ENCODE measurements at regions not wholly inside any gene's neighbourhood (a gene's known extent, or its start where the extent isn't known, plus 50 kb on each side); places are given as distances from the start of the nearest gene placed in this dataset.

DNA sequence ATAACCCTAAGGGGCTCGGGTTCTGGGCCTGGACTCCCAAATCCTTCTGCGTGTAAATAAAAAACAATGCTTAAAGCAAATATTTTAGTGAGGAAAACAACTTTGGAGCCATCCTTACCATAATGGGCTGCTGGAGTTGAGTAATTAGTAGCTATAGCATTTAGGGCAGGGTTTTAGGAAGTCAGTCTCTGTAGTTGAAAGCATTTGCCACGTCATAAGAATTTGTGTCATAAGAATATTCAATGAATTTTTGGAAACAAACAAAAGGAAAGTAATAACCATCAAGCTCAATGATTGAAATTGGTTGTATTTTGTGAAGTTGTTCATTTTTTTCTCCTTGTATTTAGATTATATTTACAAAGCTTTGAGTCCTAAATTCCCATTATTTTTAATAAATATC is 114.8 kb upstream of the ELL2 start:
- H3K4me3 ChIP-seq (ENCODE audit: low read depth, low read length), result no peak overlapping the region
- DNase-seq (ENCODE audit: low read depth), result no peak
- TF ChIP-seq, protein P1, sequence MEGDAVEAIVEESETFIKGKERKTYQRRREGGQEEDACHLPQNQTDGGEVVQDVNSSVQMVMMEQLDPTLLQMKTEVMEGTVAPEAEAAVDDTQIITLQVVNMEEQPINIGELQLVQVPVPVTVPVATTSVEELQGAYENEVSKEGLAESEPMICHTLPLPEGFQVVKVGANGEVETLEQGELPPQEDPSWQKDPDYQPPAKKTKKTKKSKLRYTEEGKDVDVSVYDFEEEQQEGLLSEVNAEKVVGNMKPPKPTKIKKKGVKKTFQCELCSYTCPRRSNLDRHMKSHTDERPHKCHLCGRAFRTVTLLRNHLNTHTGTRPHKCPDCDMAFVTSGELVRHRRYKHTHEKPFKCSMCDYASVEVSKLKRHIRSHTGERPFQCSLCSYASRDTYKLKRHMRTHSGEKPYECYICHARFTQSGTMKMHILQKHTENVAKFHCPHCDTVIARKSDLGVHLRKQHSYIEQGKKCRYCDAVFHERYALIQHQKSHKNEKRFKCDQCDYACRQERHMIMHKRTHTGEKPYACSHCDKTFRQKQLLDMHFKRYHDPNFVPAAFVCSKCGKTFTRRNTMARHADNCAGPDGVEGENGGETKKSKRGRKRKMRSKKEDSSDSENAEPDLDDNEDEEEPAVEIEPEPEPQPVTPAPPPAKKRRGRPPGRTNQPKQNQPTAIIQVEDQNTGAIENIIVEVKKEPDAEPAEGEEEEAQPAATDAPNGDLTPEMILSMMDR (IDR thresholded peaks at IDR 0.05; ENCODE audit: insufficient read depth, low read depth, low read length), result no peak

DNA sequence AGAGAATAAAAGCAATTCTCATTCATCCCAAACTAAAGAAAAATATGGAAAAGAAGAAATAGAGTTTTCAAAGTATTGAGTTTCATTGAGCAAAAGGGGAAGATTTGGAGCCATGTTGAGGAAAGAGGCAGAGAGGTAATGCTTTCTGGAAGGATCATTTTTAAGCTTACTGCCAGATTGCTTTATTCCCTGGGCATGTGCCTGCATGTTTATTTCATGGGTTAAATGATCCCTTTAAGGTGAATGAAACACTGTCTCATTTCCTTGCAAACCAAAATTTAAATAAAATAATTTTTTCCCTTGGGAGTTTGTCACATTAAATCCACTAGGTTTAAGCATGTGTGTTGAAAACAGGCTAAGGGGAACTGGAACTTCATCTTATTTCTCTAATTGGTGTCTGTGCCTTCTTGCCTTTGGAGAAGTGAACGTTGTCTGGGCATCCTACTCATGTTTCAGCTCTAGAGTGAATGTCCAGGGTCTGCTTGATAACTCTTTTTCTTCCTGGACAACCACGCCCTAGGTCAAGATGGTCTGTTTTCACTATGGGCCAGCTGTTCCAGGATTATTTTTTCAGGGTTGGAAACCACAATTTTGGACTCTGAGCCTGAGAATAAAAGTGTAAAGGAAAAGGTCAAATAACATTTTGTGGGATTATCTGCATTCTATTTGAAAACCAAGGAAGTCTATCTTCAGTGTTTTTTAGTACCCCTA is 114.1 kb upstream of the ELL2 start:
- DNase-seq (ENCODE audit: low read depth), result peak; percentile 40
- TF ChIP-seq, protein P1 (IDR thresholded peaks at IDR 0.05; ENCODE audit: insufficient read depth, low read depth, low read length), result no peak

GRCh38 chr5:96074870-96075269 is 113.2 kb upstream of the ELL2 start:
- DNase-seq (ENCODE audit: low read depth), result no peak
- TF ChIP-seq, protein P1 (IDR thresholded peaks at IDR 0.05; ENCODE audit: insufficient read depth, low read depth, low read length), result no peak
- H3K4me3 ChIP-seq (ENCODE audit: low read depth, low read length), result no peak overlapping the region

More for the DNA sequence above, 114.1 kb upstream of the ELL2 start:
- H3K4me3 ChIP-seq (ENCODE audit: low read depth, low read length), result no peak overlapping the region

DNA sequence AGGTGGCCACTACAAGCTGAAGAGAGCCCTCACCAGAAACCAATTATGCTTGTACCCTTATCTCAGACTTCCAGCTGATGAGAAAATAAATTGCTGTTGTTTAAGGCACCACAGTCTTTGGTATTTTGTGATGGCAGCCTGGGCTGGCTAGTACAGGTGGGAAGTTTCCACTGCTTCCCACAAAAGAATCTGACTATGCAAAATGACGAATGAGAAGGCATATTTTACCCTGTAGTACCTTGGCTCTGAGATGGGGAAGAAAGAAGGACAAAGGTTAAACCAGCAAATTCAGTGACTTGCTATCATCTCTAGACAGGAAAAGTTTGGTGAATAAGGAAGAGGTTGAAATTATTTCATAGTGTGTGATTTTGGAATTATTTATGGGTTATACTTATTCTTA is 112.8 kb upstream of the ELL2 start:
- H3K4me3 ChIP-seq (ENCODE audit: low read depth, low read length), result no peak overlapping the region
- DNase-seq (ENCODE audit: low read depth), result no peak
- TF ChIP-seq, protein P1 (IDR thresholded peaks at IDR 0.05; ENCODE audit: insufficient read depth, low read depth, low read length), result no peak

- no peak overlapping the region for H3K4me3 ChIP-seq (ENCODE audit: low read depth, low read length)
- TF ChIP-seq, protein P1 (IDR thresholded peaks at IDR 0.05; ENCODE audit: insufficient read depth, low read depth, low read length), result no peak
- DNase-seq (ENCODE audit: low read depth), result no peak
Measured at GRCh38 chr5:96072791-96073165, 111.1 kb upstream of the ELL2 start.

- TF ChIP-seq, protein P1 (IDR thresholded peaks at IDR 0.05; ENCODE audit: insufficient read depth, low read depth, low read length), result no peak
- DNase-seq (ENCODE audit: low read depth), result no peak
Measured at GRCh38 chr5:96072138-96072790, 110.6 kb upstream of the ELL2 start.

More at GRCh38 chr5:96072138-96072790, 110.6 kb upstream of the ELL2 start:
- H3K4me3 ChIP-seq (ENCODE audit: low read depth, low read length), result no peak overlapping the region

Measured in fibroblast of villous mesenchyme (primary cell).